GM12891 (cell line): ENCODE measurements at regions not wholly inside any gene's neighbourhood (a gene's known extent, or its start where the extent isn't known, plus 50 kb on each side); places are given as distances from the start of the nearest gene placed in this dataset.

Source experiments
- DNase-seq: peaks from one replicate; pipeline ENCODE4 v3.0.0; 2011; ENCODE audit warnings: low spot score; ENCODE audit not compliant: insufficient read length
- FAIRE-seq: peaks from 2 replicates; lab custom pipeline; 2011; peaks lifted over from hg19 to GRCh38; lab: Jason Lieb, UNC
- PAX5 ChIP-seq: IDR thresholded peaks from 2 replicates; pipeline ENCODE4 v1.6.1; 2011; ENCODE audit warnings: low read length, moderate library complexity, mild to moderate bottlenecking; ENCODE audit not compliant: insufficient read depth, severe bottlenecking
- POLR2A ChIP-seq: IDR thresholded peaks from 2 replicates; pipeline ENCODE4 v1.6.1; 2011; ENCODE audit warnings: low read depth, low read length, control low read depth
- POLR2AphosphoS5 ChIP-seq: IDR thresholded peaks from 2 replicates; pipeline ENCODE4 v1.6.1; 2011; ENCODE audit warnings: low read depth, low read length, control low read depth
- POU2F2 ChIP-seq: IDR thresholded peaks from 2 replicates; pipeline ENCODE4 v1.6.1; 2011; ENCODE audit warnings: low read depth, mild to moderate bottlenecking, control low read depth, low read length, moderate library complexity
- SPI1 ChIP-seq: IDR thresholded peaks from 2 replicates; pipeline ENCODE4 v1.6.1; 2011; ENCODE audit warnings: low read depth, low read length, control low read depth
- TAF1 ChIP-seq: IDR thresholded peaks from 2 replicates; pipeline ENCODE4 v1.6.1; 2011; ENCODE audit warnings: low read depth, low read length, control low read depth

- DNase-seq (no peak), FAIRE-seq (no peak)
- TF ChIP-seq POLR2AphosphoS5 (no peak), POLR2A (no peak), PAX5 (no peak), TAF1 (no peak), SPI1 (no peak), POU2F2 (no peak)
Observed at GRCh38 chr2:118496870-118497611, 350.4 kb downstream of the EN1 start.

GRCh38 chr2:118496467-118496866 lies 351.0 kb downstream of the EN1 start:
- no peak for FAIRE-seq
- no peak for DNase-seq
- TF ChIP-seq POU2F2 = no peak
- TF ChIP-seq SPI1 = no peak
- TF ChIP-seq POLR2A = no peak
- TF ChIP-seq POLR2AphosphoS5 = no peak
- TF ChIP-seq PAX5 = no peak
- TF ChIP-seq TAF1 = no peak

- TF ChIP-seq PAX5 (no peak), SPI1 (no peak), POLR2AphosphoS5 (no peak), POU2F2 (no peak), POLR2A (no peak), TAF1 (no peak)
- FAIRE-seq (no peak), DNase-seq (no peak)
Observed at GRCh38 chr2:118495290-118495689, 352.2 kb downstream of the EN1 start.

GRCh38 chr2:118493213-118493612 lies 354.2 kb downstream of the EN1 start:
- no peak for DNase-seq
- FAIRE-seq = no peak
- TF ChIP-seq POLR2AphosphoS5 (no peak), SPI1 (no peak), POLR2A (no peak), POU2F2 (no peak), PAX5 (no peak), TAF1 (no peak)

- no peak for TF ChIP-seq POU2F2
- TF ChIP-seq PAX5 = no peak
- no peak for TF ChIP-seq TAF1
- TF ChIP-seq POLR2AphosphoS5 = no peak
- no peak for TF ChIP-seq SPI1
- no peak for TF ChIP-seq POLR2A
- FAIRE-seq (no peak), DNase-seq (no peak)
Observed at GRCh38 chr2:118492335-118492734, 355.1 kb downstream of the EN1 start.

- DNase-seq (no peak), FAIRE-seq (no peak)
- TF ChIP-seq POLR2A (no peak), PAX5 (no peak), SPI1 (no peak), TAF1 (no peak), POLR2AphosphoS5 (no peak), POU2F2 (no peak)
Observed at GRCh38 chr2:118490330-118490729, 357.1 kb downstream of the EN1 start.

- no peak for DNase-seq
- no peak for FAIRE-seq
- TF ChIP-seq TAF1 (no peak), POLR2AphosphoS5 (no peak), SPI1 (no peak), POLR2A (no peak), PAX5 (no peak), POU2F2 (no peak)
Observed at GRCh38 chr2:118489712-118490299, 357.6 kb downstream of the EN1 start.

- no peak for TF ChIP-seq POLR2A
- no peak for TF ChIP-seq SPI1
- TF ChIP-seq TAF1 = no peak
- TF ChIP-seq PAX5 = no peak
- no peak for TF ChIP-seq POU2F2
- TF ChIP-seq POLR2AphosphoS5 = no peak
- FAIRE-seq (no peak), DNase-seq (no peak)
Observed at GRCh38 chr2:118481299-118481698, 366.1 kb downstream of the EN1 start.

- FAIRE-seq (no peak), DNase-seq (no peak)
- TF ChIP-seq TAF1 (no peak), PAX5 (no peak), POU2F2 (no peak), POLR2A (no peak), POLR2AphosphoS5 (no peak), SPI1 (no peak)
Observed at GRCh38 chr2:118479020-118479419, 368.4 kb downstream of the EN1 start.
